ENCODE measurements at regions not wholly inside any gene's neighbourhood (a gene's known extent, or its start where the extent isn't known, plus 50 kb on each side); places are given as distances from the start of the nearest gene placed in this dataset.
"Not testable (repeated sequence)": the region's sequence is repeated elsewhere in the genome, so short reads cannot be mapped to it uniquely, and the experiment has no call there.

DNA sequence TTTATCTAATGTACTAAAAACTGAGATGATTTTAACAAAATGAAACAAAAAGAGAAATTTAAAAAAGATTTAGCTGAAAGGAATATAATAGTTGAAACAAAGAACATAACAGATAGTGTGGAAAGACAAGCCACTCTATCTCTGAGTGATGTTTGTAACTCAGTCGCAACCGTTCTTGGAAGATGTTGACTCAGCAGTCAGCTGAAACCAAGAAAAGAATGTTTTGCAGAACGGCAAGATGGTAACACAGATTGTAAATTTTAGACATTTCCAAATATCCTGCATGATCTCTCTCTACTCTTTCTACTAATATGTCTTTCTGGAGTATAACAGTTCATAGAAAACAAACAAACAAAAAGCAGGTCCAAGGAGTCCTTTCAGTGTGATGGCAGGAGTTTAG is 746.1 kb upstream of the CDH6 start:
- in situ Hi-C loops (cut with MboI; ENCODE audit: low pct_unique_long_range_greater_than_20kb, low sequenced_read_pairs, unreplicated experiment) = no loop called here
- no peak for DNase-seq (ENCODE audit: low spot score)
- TF ChIP-seq, protein P1, sequence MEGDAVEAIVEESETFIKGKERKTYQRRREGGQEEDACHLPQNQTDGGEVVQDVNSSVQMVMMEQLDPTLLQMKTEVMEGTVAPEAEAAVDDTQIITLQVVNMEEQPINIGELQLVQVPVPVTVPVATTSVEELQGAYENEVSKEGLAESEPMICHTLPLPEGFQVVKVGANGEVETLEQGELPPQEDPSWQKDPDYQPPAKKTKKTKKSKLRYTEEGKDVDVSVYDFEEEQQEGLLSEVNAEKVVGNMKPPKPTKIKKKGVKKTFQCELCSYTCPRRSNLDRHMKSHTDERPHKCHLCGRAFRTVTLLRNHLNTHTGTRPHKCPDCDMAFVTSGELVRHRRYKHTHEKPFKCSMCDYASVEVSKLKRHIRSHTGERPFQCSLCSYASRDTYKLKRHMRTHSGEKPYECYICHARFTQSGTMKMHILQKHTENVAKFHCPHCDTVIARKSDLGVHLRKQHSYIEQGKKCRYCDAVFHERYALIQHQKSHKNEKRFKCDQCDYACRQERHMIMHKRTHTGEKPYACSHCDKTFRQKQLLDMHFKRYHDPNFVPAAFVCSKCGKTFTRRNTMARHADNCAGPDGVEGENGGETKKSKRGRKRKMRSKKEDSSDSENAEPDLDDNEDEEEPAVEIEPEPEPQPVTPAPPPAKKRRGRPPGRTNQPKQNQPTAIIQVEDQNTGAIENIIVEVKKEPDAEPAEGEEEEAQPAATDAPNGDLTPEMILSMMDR (IDR thresholded peaks at IDR 0.05; ENCODE audit: extremely low read depth, insufficient read depth, missing control alignments) = no peak

GRCh38 chr5:30446456-30446855 is 747.0 kb upstream of the CDH6 start:
- no peak for DNase-seq (ENCODE audit: low spot score)
- TF ChIP-seq, protein P1 (IDR thresholded peaks at IDR 0.05; ENCODE audit: extremely low read depth, insufficient read depth, missing control alignments) = no peak
- in situ Hi-C loops (cut with MboI; ENCODE audit: low pct_unique_long_range_greater_than_20kb, low sequenced_read_pairs, unreplicated experiment) = no loop called here

- in situ Hi-C loops (cut with MboI; ENCODE audit: low pct_unique_long_range_greater_than_20kb, low sequenced_read_pairs, unreplicated experiment) = no loop called here
- no peak for DNase-seq (ENCODE audit: low spot score)
- TF ChIP-seq, protein P1 (IDR thresholded peaks at IDR 0.05; ENCODE audit: extremely low read depth, insufficient read depth, missing control alignments) = no peak
These were observed 754.7 kb upstream of the CDH6 start for GRCh38 chr5:30438785-30439184.

DNA sequence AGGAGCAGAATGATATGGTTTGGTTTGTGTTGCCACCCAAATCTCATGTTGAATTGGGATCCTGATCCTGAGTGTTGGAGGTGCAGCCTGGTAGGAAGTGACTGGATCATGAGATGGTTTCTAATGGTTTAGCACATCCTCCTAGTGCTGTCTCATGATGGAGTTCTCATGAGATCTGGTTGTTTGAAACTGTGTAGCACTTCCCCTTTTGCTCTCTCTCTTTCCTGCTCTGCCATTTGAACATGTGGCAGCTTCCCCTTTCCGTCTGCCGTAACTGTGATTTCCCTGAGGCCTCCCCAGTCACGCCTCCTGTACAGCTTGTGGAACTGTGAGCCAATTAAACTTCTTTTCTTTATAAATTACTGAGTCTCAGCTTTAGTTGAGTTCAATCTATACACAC is 756.8 kb upstream of the CDH6 start:
- DNase-seq (ENCODE audit: low spot score) = no peak
- TF ChIP-seq, protein P1 (IDR thresholded peaks at IDR 0.05; ENCODE audit: extremely low read depth, insufficient read depth, missing control alignments) = no peak
- in situ Hi-C loops (cut with MboI; ENCODE audit: low pct_unique_long_range_greater_than_20kb, low sequenced_read_pairs, unreplicated experiment) = no loop called here

- DNase-seq (ENCODE audit: low spot score); in situ Hi-C loops (cut with MboI; ENCODE audit: low pct_unique_long_range_greater_than_20kb, low sequenced_read_pairs, unreplicated experiment): not testable (repeated sequence)
These were observed 764.5 kb upstream of the CDH6 start for GRCh38 chr5:30428866-30429407.

DNA sequence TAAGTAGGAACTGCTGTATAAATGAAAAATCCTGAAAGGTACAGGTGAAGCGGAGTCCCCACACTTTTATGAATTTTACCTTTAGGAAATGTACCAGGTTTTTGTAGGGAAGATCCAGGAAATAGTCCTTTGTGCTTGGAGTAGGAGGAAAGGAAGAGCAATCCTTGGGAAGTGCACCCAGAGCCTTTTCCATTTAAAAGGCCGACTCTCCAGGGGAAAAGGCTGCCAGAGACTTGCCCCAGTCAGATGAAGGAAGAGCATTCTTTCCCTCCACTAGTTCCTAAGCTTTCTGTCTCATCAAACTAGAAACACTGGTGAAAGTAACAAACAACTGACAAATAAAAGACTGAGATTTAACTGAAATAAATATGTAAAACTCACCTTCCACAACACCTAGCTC is 779.4 kb upstream of the CDH6 start:
- in situ Hi-C loops (cut with MboI; ENCODE audit: low pct_unique_long_range_greater_than_20kb, low sequenced_read_pairs, unreplicated experiment) = no loop called here
- no peak for DNase-seq (ENCODE audit: low spot score)
- TF ChIP-seq, protein P1 (IDR thresholded peaks at IDR 0.05; ENCODE audit: extremely low read depth, insufficient read depth, missing control alignments) = no peak

DNA sequence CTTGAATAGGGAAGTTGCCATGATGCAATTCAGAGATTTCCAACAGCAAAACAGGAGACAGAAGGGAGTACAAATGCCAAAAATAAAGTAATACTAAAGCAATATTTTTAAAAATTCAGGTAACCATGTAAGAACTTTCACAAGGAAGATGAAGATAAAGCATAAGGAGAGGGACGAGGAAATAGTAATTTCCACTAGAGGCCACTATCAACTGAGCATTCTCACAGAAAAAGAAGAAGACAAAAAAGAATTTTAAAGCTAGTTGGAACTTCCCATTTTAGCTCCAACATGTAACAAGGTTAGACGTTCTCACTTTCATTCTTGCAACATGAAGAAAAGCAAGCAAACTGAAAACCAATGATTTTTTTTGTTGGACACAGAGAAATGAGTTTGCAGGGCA is 779.9 kb upstream of the CDH6 start:
- in situ Hi-C loops (cut with MboI; ENCODE audit: low pct_unique_long_range_greater_than_20kb, low sequenced_read_pairs, unreplicated experiment) = no loop called here
- DNase-seq (ENCODE audit: low spot score) = no peak
- TF ChIP-seq, protein P1 (IDR thresholded peaks at IDR 0.05; ENCODE audit: extremely low read depth, insufficient read depth, missing control alignments) = no peak
